Heart left ventricle (tissue), 16 donors: ENCODE measurements at regions not wholly inside any gene's neighbourhood (a gene's known extent, or its start where the extent isn't known, plus 50 kb on each side); places are given as distances from the start of the nearest gene placed in this dataset.

Source experiments
- ATAC-seq, 4 donors: fragments of 200-7000 bp; cut with Tn5 transposase; one replicate each; pipeline ENCODE4 v1.9.1; 2020 to 2022; ENCODE audit warnings: moderate library complexity in 4 of 4, mild to moderate bottlenecking in 3 of 4, moderate number of reproducible peaks in 1 of 4
- DNase-seq, 5 donors: peaks; one replicate each; pipeline ENCODE4 v3.0.0-alpha.2; 2020
- H3K27ac ChIP-seq, 12 donors: fragments of 200-600 bp; sonication (generic) in 4 of 12; one replicate each; pipeline versions ENCODE4 v1.5.0 to v1.8.0; 2016 to 2022; ENCODE audit warnings: mild to moderate bottlenecking in 2 of 12
- H3K27me3 ChIP-seq, 9 donors: fragments of 200-600 bp; sonication (generic) in 2 of 9; one replicate each; pipeline versions ENCODE4 v1.5.1 to v1.8.0; 2016 to 2022; ENCODE audit warnings: mild to moderate bottlenecking in 3 of 9
- H3K36me3 ChIP-seq, 9 donors: fragments of 200-600 bp; sonication (generic) in 2 of 9; one replicate each; pipeline versions ENCODE4 v1.5.0 to v1.8.0; 2018 to 2022; ENCODE audit warnings: mild to moderate bottlenecking in 2 of 9
- H3K4me1 ChIP-seq, 12 donors: fragments of 200-600 bp; sonication (generic) in 4 of 12; one replicate each; pipeline versions ENCODE4 v1.5.0 to v1.8.0; 2016 to 2022; ENCODE audit warnings: mild to moderate bottlenecking in 3 of 12
- H3K4me3 ChIP-seq, 12 donors: fragments of 200-600 bp; sonication (generic) in 4 of 12; one replicate each; pipeline versions ENCODE4 v1.5.0 to v1.8.0; 2017 to 2022; ENCODE audit warnings: mild to moderate bottlenecking in 9 of 12, moderate library complexity in 4 of 12
- H3K9me3 ChIP-seq, 12 donors: fragments of 200-600 bp; sonication (generic) in 4 of 12; one replicate each; pipeline versions ENCODE4 v1.5.0 to v1.8.0; 2016 to 2022; ENCODE audit warnings: mild to moderate bottlenecking in 1 of 12
- POLR2A ChIP-seq, 2 donors: fragments of 450-650 bp; IDR thresholded peaks; one replicate each; pipeline ENCODE4 v1.6.1; 2017; ENCODE audit warnings: antibody characterized with exemption in 2 of 2, mild to moderate bottlenecking in 2 of 2, moderate library complexity in 2 of 2
- WGBS, 4 donors: extraction: QIAGEN DNeasy Blood & Tissue Kit in 2 of 4; methylation state at CpG; one replicate each; pipeline versions ENCODE4 v1.1.5 to v1.1.7; 2013 to 2018; 5-methylcytosine and 5-hydroxymethylcytosine counted together
- intact Hi-C, 10 donors: fragments of 100-400 bp; cut with DNase I; formaldehyde crosslinking; loops; one replicate each; pipeline versions ENCODE4 v1.11.1 to v1.14.2; 2022
- TF ChIP-seq, protein P1 (sequence below), 12 donors: fragments of 200-600 bp; sonication (generic) in 4 of 12; IDR thresholded peaks; one replicate each; pipeline versions ENCODE4 v1.5.0 to v1.8.0; 2018 to 2022; ENCODE audit warnings: antibody characterized with exemption in 12 of 12, mild to moderate bottlenecking in 5 of 12
- donor health status: ischemic (EF 13 %, LVEDD 7.1; RV severe dilation, severe dysfunction).
- donor health status: healthy with polysubstance abuse.
- donor health status: DM: no; HTN: yes; CAD: no.
- donor health status: DM: no; HTN: no; CAD: no.
- donor health status: ischemic (EF 25% LVEDD 6.9; RV normal size, moderate dysfunction).
- donor health status: ischemic (EF 25% LVEDD 5.7; RV mildly dilated, moderate dysfunction).
- donor health status: healthy.
- donor health status: DM: yes; HTN: yes; CAD: no.
- donor health status: ischemic (EF 35%, LVEDD 5.7; RV mildly dilated, moderate dysfunction).
- donor health status: nonischemic (EF 11% LVEDD 7.7; RV severe dilation, severe dysfunction).
- donor health status: DM: yes; HTN: yes; CAD: no.
- donor health status: PGD.
- donor health status: ischemic (EF 29% LVEDD 5.4; RV normal size, mild dysfunction).
- donor health status: nonischemic (EF 23%, LVEDD 6.1; RV moderate dilation, normal function).

DNA sequence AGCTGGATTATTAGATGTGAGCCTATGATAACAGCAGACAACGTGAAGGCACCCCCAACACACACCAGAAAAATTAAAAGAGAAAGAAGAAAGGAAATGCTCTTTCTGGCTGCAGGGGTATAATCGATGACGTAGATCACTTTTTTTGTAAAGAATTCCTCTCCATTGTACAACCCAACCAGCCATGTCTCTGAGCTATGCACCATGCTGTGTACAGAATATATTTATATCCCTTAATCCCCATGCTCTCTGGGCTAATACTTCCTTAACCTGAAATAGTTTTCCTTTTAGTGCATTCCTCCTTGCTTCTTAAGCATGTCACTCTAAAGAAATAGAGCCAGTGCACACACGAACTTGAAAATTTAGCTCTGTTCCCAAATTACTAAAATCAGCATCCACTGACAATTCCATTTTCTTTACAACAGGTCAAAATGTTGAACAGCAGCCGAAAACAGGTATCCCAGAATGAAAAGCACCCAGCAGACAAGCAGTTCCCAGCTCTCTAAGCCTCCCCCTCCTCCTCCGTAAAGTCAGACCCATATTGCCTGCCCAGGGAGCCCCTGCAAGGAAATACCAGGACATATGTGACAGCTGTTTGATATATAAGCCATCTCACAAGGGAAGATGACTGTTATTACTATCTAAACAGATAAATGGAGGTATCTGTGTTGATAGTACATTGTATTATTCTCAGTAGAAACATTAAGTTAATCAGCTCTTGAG, 247.4 kb upstream of the RAB6C start:
- ATAC-seq = no peak
- Histone ChIP-seq H3K27me3 (peaks cover 0 to 3% (median 0%) of the 10 kb centered on the region in 9 donors), H3K9me3 (no peaks in the 10 kb centered on the region), H3K4me3 (no peak overlapping the region), H3K4me1 (no peaks in the 10 kb centered on the region), H3K27ac (no peak overlapping the region), H3K36me3 (no peaks in the 10 kb centered on the region)
- no peak for DNase-seq
- 70 to 74% (median 72%) methylated on average over 6 of the region's 6 CpGs for WGBS, 4 donors
- intact Hi-C loops = no loop called here
- no peak for TF ChIP-seq POLR2A (IDR thresholded peaks at IDR 0.05)
- TF ChIP-seq, protein P1, sequence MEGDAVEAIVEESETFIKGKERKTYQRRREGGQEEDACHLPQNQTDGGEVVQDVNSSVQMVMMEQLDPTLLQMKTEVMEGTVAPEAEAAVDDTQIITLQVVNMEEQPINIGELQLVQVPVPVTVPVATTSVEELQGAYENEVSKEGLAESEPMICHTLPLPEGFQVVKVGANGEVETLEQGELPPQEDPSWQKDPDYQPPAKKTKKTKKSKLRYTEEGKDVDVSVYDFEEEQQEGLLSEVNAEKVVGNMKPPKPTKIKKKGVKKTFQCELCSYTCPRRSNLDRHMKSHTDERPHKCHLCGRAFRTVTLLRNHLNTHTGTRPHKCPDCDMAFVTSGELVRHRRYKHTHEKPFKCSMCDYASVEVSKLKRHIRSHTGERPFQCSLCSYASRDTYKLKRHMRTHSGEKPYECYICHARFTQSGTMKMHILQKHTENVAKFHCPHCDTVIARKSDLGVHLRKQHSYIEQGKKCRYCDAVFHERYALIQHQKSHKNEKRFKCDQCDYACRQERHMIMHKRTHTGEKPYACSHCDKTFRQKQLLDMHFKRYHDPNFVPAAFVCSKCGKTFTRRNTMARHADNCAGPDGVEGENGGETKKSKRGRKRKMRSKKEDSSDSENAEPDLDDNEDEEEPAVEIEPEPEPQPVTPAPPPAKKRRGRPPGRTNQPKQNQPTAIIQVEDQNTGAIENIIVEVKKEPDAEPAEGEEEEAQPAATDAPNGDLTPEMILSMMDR (IDR thresholded peaks at IDR 0.05) = no peak

DNA sequence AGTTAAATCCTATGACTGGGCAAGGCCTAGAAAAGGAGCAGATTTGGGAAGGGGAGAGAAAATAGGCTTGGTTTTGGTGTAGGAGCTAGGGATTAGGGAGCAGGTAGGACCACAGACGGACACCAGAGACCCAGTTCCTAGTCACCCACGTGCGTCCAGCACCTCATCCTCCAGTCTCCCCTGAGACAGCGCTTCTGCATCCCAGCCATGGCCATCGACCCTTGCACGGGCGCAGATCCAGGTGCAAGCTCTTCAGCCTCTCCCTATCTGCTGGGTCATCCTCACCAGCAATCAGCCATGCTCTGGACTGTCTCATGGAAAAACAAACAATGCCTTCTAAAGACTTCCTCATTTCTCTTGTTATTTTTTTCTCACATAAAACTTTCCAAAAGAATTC, 246.8 kb upstream of the RAB6C start:
- no peak for ATAC-seq
- no peak overlapping the region for H3K4me3 ChIP-seq
- H3K9me3 ChIP-seq = no peaks in the 10 kb centered on the region
- no peak overlapping the region for H3K27ac ChIP-seq
- H3K4me1 ChIP-seq = no peaks in the 10 kb centered on the region
- H3K36me3 ChIP-seq = no peaks in the 10 kb centered on the region
- no peak for TF ChIP-seq POLR2A (IDR thresholded peaks at IDR 0.05)
- TF ChIP-seq, protein P1 (IDR thresholded peaks at IDR 0.05) = no peak
- intact Hi-C loops = no loop called here
- H3K27me3 ChIP-seq = peaks cover 0 to 3% (median 0%) of the 10 kb centered on the region in 9 donors
- DNase-seq = no peak
- WGBS, 4 donors = 69 to 76% (median 72%) methylated on average over 7 of the region's 7 CpGs

DNA sequence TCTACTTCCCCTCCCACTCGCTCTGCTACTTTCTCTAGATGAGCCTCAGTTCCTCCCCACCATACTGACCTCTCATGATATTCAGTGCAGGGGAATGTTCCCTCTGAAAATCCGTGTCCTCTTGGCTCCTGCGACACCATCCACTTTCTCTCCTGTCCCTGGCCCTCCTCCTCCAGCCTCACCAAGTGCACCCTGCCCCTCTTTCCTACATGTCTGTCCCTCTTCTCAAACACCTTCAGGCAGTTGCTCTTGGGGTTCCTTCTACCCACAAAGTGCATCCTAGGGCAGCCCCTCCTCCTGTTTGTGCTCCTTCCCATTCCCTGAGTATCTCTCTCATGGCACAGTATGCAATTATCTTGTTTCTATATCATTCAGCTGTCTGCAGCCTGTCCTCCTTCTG, 246.4 kb upstream of the RAB6C start:
- no peaks in the 10 kb centered on the region for H3K36me3 ChIP-seq
- no peak for TF ChIP-seq POLR2A (IDR thresholded peaks at IDR 0.05)
- ATAC-seq (no peak), DNase-seq (no peak)
- no peaks in the 10 kb centered on the region for H3K4me1 ChIP-seq
- no peak overlapping the region for H3K4me3 ChIP-seq
- no peak overlapping the region for H3K27ac ChIP-seq
- 61 to 70% (median 67%) methylated on average over 3 of the region's 3 CpGs for whole genome bisulfite sequencing, 4 donors
- H3K9me3 ChIP-seq = no peaks in the 10 kb centered on the region
- H3K27me3 ChIP-seq = peaks cover 0 to 3% (median 0%) of the 10 kb centered on the region in 9 donors
- intact Hi-C loops = no loop called here

DNA sequence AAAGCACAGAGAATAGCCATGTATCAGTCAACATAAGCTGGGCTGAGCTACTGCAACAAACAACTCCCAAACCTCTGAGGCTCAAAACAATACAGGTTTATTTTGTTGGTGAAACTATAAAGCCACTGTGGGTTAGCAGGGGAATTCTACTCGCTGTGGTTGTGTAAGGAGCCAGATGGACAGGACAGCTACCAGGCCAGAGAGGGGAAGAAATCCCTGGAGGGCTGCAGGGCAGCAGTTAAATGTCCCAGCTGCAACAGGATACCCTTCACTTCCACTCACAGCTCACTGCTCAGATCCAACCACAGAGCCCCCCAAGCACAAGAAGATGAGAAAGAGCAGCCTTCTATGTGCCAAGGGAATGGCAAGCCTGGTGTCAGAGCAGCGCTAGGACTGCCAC, 245.9 kb upstream of the RAB6C start:
- H3K27ac ChIP-seq = no peak overlapping the region
- no peak for ATAC-seq
- H3K27me3 ChIP-seq = peaks cover 0 to under 1% (median 0%) of the 10 kb centered on the region in 9 donors

More for the DNA sequence above, 245.9 kb upstream of the RAB6C start:
- no peak for DNase-seq
- Histone ChIP-seq H3K4me3 (no peak overlapping the region), H3K9me3 (no peaks in the 10 kb centered on the region), H3K4me1 (no peaks in the 10 kb centered on the region), H3K36me3 (no peaks in the 10 kb centered on the region)
- intact Hi-C loops = no loop called here
- WGBS, 4 donors = 58 to 65% (median 62%) methylated on average over 2 of the region's 2 CpGs
- TF ChIP-seq, protein P1 (IDR thresholded peaks at IDR 0.05) = no peak
- no peak for TF ChIP-seq POLR2A (IDR thresholded peaks at IDR 0.05)
